Smooth muscle cell (in vitro differentiated cells): ENCODE measurements at regions not wholly inside any gene's neighbourhood (a gene's known extent, or its start where the extent isn't known, plus 50 kb on each side); places are given as distances from the start of the nearest gene placed in this dataset.

Experiments
- DNase-seq: peaks from one replicate; lab custom pipeline; 2025; ENCODE audit not compliant: unreplicated experiment; lab: John Stamatoyannopoulos, UW
- H2AFZ ChIP-seq: fragments of 200-600 bp; sonication (generic); 2 replicates; pipeline ENCODE4 v1.6.0; 2016; ENCODE audit warnings: antibody characterized with exemption, low read depth, mild to moderate bottlenecking
- H3F3A ChIP-seq: fragments of 200-600 bp; sonication (generic); 2 replicates; pipeline ENCODE4 v1.6.0; 2017; ENCODE audit warnings: antibody characterized with exemption, low read depth
- H3K27ac ChIP-seq: fragments of 200-600 bp; sonication (generic); 2 replicates; pipeline ENCODE4 v1.5.1; 2016; ENCODE audit warnings: low read depth, mild to moderate bottlenecking
- H3K27me3 ChIP-seq: fragments of 200-600 bp; sonication (generic); 2 replicates; pipeline ENCODE4 v1.6.1; 2016; ENCODE audit warnings: low read depth, mild to moderate bottlenecking
- H3K36me3 ChIP-seq: fragments of 200-600 bp; sonication (generic); 2 replicates; pipeline ENCODE4 v1.5.1; 2016; ENCODE audit warnings: low read depth
- H3K4me1 ChIP-seq: fragments of 200-600 bp; sonication (generic); 2 replicates; pipeline ENCODE4 v1.5.1; 2016; ENCODE audit warnings: low read depth
- H3K4me2 ChIP-seq: fragments of 200-600 bp; sonication (generic); 2 replicates; pipeline ENCODE4 v1.6.0; 2016; ENCODE audit warnings: mild to moderate bottlenecking
- H3K4me3 ChIP-seq: fragments of 200-600 bp; sonication (generic); 2 replicates; pipeline ENCODE4 v1.5.1; 2016; ENCODE audit warnings: mild to moderate bottlenecking
- H3K79me2 ChIP-seq: fragments of 200-600 bp; sonication (generic); 2 replicates; pipeline ENCODE4 v1.6.0; 2016; ENCODE audit warnings: low read depth, mild to moderate bottlenecking
- H3K9ac ChIP-seq: fragments of 200-600 bp; sonication (generic); 2 replicates; pipeline ENCODE4 v1.6.0; 2016; ENCODE audit warnings: low read depth
- H3K9me3 ChIP-seq: fragments of 200-600 bp; sonication (generic); replicated peaks from 2 replicates; pipeline ENCODE4 v1.5.1; 2016; ENCODE audit warnings: low read depth
- H4K20me1 ChIP-seq: fragments of 200-600 bp; sonication (generic); 2 replicates; pipeline ENCODE4 v1.6.0; 2016; ENCODE audit warnings: low read depth
- CTCF ChIP-seq: fragments of 200-600 bp; sonication (generic); IDR thresholded peaks from 2 replicates; pipeline ENCODE4 v1.5.1; 2017; ENCODE audit warnings: borderline replicate concordance, mild to moderate bottlenecking, antibody characterized with exemption; ENCODE audit not compliant: insufficient read depth, poor library complexity, severe bottlenecking
- WGBS: methylation state at CpG from one replicate; pipeline ENCODE4 v1.1.7; 2016; ENCODE audit warnings: low lambda C conversion rate; 5-methylcytosine and 5-hydroxymethylcytosine counted together

GRCh38 chr7:156497776-156498509, 142.6 kb upstream of the RNF32 start:
- Histone ChIP-seq H3F3A (no peaks in the 10 kb centered on the region), H2AFZ (no peak overlapping the region), H3K9me3 (no peaks in the 10 kb centered on the region), H3K27me3 (no peaks in the 10 kb centered on the region), H4K20me1 (no peaks in the 10 kb centered on the region), H3K4me1 (no peaks in the 10 kb centered on the region), H3K4me2 (no peak overlapping the region), H3K79me2 (no peaks in the 10 kb centered on the region), H3K36me3 (no peaks in the 10 kb centered on the region), H3K4me3 (no peak overlapping the region), H3K9ac (no peak overlapping the region), H3K27ac (no peak overlapping the region)
- WGBS: 89% methylated on average over 17 of the region's 17 CpGs
- no peak for TF ChIP-seq CTCF
- no peak for DNase-seq

GRCh38 chr7:156496865-156497264, 143.7 kb upstream of the RNF32 start:
- 78% methylated on average over 8 of the region's 8 CpGs for WGBS
- Histone ChIP-seq H3K9me3 (no peaks in the 10 kb centered on the region), H3K27me3 (no peaks in the 10 kb centered on the region), H2AFZ (no peak overlapping the region), H3K9ac (no peak overlapping the region), H3F3A (no peaks in the 10 kb centered on the region), H4K20me1 (no peaks in the 10 kb centered on the region), H3K4me3 (no peak overlapping the region), H3K4me2 (no peak overlapping the region), H3K4me1 (no peaks in the 10 kb centered on the region), H3K79me2 (no peaks in the 10 kb centered on the region), H3K36me3 (no peaks in the 10 kb centered on the region), H3K27ac (no peak overlapping the region)
- no peak for DNase-seq
- TF ChIP-seq CTCF: no peak

GRCh38 chr7:156496363-156496769, 144.2 kb upstream of the RNF32 start:
- Histone ChIP-seq H2AFZ (no peak overlapping the region), H3K79me2 (no peaks in the 10 kb centered on the region), H3K4me1 (no peaks in the 10 kb centered on the region), H3K27ac (no peak overlapping the region), H3K27me3 (no peaks in the 10 kb centered on the region), H3K4me3 (no peak overlapping the region), H3K4me2 (no peak overlapping the region), H4K20me1 (no peaks in the 10 kb centered on the region), H3K36me3 (no peaks in the 10 kb centered on the region), H3K9me3 (no peaks in the 10 kb centered on the region), H3K9ac (no peak overlapping the region), H3F3A (no peaks in the 10 kb centered on the region)
- 79% methylated on average over 8 of the region's 8 CpGs for WGBS
- no peak for DNase-seq
- TF ChIP-seq CTCF: no peak

- Histone ChIP-seq H3K27ac (no peak overlapping the region), H4K20me1 (no peaks in the 10 kb centered on the region), H3K36me3 (no peaks in the 10 kb centered on the region), H3K4me2 (no peak overlapping the region), H3K4me1 (no peaks in the 10 kb centered on the region), H2AFZ (no peak overlapping the region), H3K79me2 (no peaks in the 10 kb centered on the region), H3K4me3 (no peak overlapping the region), H3K9me3 (no peaks in the 10 kb centered on the region), H3K9ac (no peak overlapping the region), H3F3A (no peaks in the 10 kb centered on the region), H3K27me3 (no peaks in the 10 kb centered on the region)
- no peak for DNase-seq
- no peak for TF ChIP-seq CTCF
- 97% methylated on average over 5 of the region's 5 CpGs for WGBS
These were observed 145.6 kb upstream of the RNF32 start for GRCh38 chr7:156494960-156495359.
